SK-N-SH treated with all-trans-retinoic acid at 6 μM for 48 hours (cell line): ENCODE measurements at regions not wholly inside any gene's neighbourhood (a gene's known extent, or its start where the extent isn't known, plus 50 kb on each side); places are given as distances from the start of the nearest gene placed in this dataset.

Source experiments
- ATAC-seq: fragments of 200-7000 bp; cut with Tn5 transposase; 3 replicates; pipeline ENCODE4 v1.9.1; 2020; ENCODE audit warnings: mild to moderate bottlenecking, moderate library complexity
- ARNTL ChIP-seq: fragments of 450-650 bp; formaldehyde crosslinking; IDR thresholded peaks from 2 replicates; pipeline ENCODE4 v1.5.0; 2020; ENCODE audit warnings: low read depth, mild to moderate bottlenecking, moderate library complexity, borderline replicate concordance
- CREB5 ChIP-seq: fragments of 250-450 bp; sonication (Bioruptor Pico); IDR thresholded peaks from 2 replicates; pipeline ENCODE4 v1.5.1; 2020; ENCODE audit warnings: low read depth, mild to moderate bottlenecking, moderate library complexity
- ESRRG ChIP-seq: fragments of 250-450 bp; sonication (Bioruptor Pico); IDR thresholded peaks from 2 replicates; pipeline ENCODE4 v1.6.1; 2021; ENCODE audit warnings: mild to moderate bottlenecking
- GLIS3 ChIP-seq: fragments of 250-450 bp; sonication (Bioruptor Pico); IDR thresholded peaks from 2 replicates; pipeline ENCODE4 v1.5.0; 2020; ENCODE audit warnings: mild to moderate bottlenecking, moderate library complexity
- ISL1 ChIP-seq: fragments of 250-450 bp; sonication (Bioruptor Pico); IDR thresholded peaks from 2 replicates; pipeline ENCODE4 v2.1.2; 2022; ENCODE audit warnings: mild to moderate bottlenecking, moderate library complexity
- OSR1 ChIP-seq: fragments of 250-450 bp; sonication (Bioruptor Pico); IDR thresholded peaks from 2 replicates; pipeline ENCODE4 v1.8.0; 2022; ENCODE audit warnings: moderate library complexity, mild to moderate bottlenecking, inconsistent platforms
- PATZ1 ChIP-seq: fragments of 250-450 bp; sonication (Bioruptor Pico); IDR thresholded peaks from 2 replicates; pipeline ENCODE4 v1.8.0; 2020; ENCODE audit warnings: mild to moderate bottlenecking, moderate library complexity, borderline replicate concordance
- POU6F1 ChIP-seq: fragments of 250-450 bp; sonication (Bioruptor Pico); IDR thresholded peaks from 2 replicates; pipeline ENCODE4 v1.8.0; 2021; ENCODE audit warnings: low read depth, mild to moderate bottlenecking, moderate library complexity, borderline replicate concordance
- PPARA ChIP-seq: fragments of 250-450 bp; sonication (Bioruptor Pico); IDR thresholded peaks from 2 replicates; pipeline ENCODE4 v1.5.0; 2020; ENCODE audit warnings: mild to moderate bottlenecking, borderline replicate concordance
- RARB ChIP-seq: fragments of 250-450 bp; sonication (Bioruptor Pico); IDR thresholded peaks from 2 replicates; pipeline ENCODE4 v1.8.0; 2021; ENCODE audit warnings: mild to moderate bottlenecking, moderate library complexity
- SNAI2 ChIP-seq: fragments of 250-450 bp; sonication (Bioruptor Pico); IDR thresholded peaks from 2 replicates; pipeline ENCODE4 v1.5.0; 2020; ENCODE audit warnings: mild to moderate bottlenecking, moderate library complexity
- TCF4 ChIP-seq: fragments of 250-450 bp; sonication (Bioruptor Pico); IDR thresholded peaks from 2 replicates; pipeline ENCODE4 v1.8.0; 2021; ENCODE audit warnings: mild to moderate bottlenecking, moderate library complexity, borderline replicate concordance
- TSHZ2 ChIP-seq: fragments of 250-450 bp; sonication (Bioruptor Pico); IDR thresholded peaks from 2 replicates; pipeline ENCODE4 v1.5.0; 2020; ENCODE audit warnings: mild to moderate bottlenecking, moderate library complexity
- ZC3H10 ChIP-seq: fragments of 250-450 bp; sonication (Bioruptor Pico); IDR thresholded peaks from 2 replicates; pipeline ENCODE4 v1.5.1; 2021; ENCODE audit warnings: mild to moderate bottlenecking, moderate library complexity
- ZFP3 ChIP-seq: fragments of 250-450 bp; sonication (Bioruptor Pico); IDR thresholded peaks from 2 replicates; pipeline ENCODE4 v1.5.0; 2020; ENCODE audit warnings: mild to moderate bottlenecking, moderate library complexity
- ZFP30 ChIP-seq: fragments of 450-650 bp; formaldehyde crosslinking; IDR thresholded peaks from 2 replicates; pipeline ENCODE4 v1.5.0; 2022; ENCODE audit warnings: mild to moderate bottlenecking, moderate library complexity
- ZNF565 ChIP-seq: fragments of 450-650 bp; formaldehyde crosslinking; conservative IDR thresholded peaks from 2 replicates; pipeline ENCODE4 v1.5.0; 2020; ENCODE audit warnings: low read depth, mild to moderate bottlenecking, moderate library complexity
- ZNF70 ChIP-seq: fragments of 450-650 bp; formaldehyde crosslinking; IDR thresholded peaks from 2 replicates; pipeline ENCODE4 v1.5.0; 2020; ENCODE audit warnings: mild to moderate bottlenecking, moderate library complexity
- ZNF8 ChIP-seq: fragments of 450-650 bp; formaldehyde crosslinking; IDR thresholded peaks from 2 replicates; pipeline ENCODE4 v1.5.0; 2020; ENCODE audit warnings: mild to moderate bottlenecking, moderate library complexity

- ATAC-seq: no peak
- TF ChIP-seq TSHZ2 (CRISPR knock-in tag) (no peak), PPARA (CRISPR knock-in tag) (no peak), SNAI2 (no peak), PATZ1 (CRISPR knock-in tag) (no peak), OSR1 (no peak)
These were observed 258.0 kb downstream of the GLI2 start for GRCh38 chr2:120993661-120994060.

GRCh38 chr2:120994301-120994995 lies 258.8 kb downstream of the GLI2 start:
- TF ChIP-seq ZFP3 (no peak), ZNF565 (no peak), ZC3H10 (CRISPR knock-in tag) (no peak), TSHZ2 (CRISPR knock-in tag) (no peak), CREB5 (CRISPR knock-in tag) (no peak), ZFP30 (no peak), OSR1 (no peak), GLIS3 (no peak), RARB (CRISPR knock-in tag) (no peak), ZNF8 (no peak), ARNTL (no peak), TCF4 (CRISPR knock-in tag) (no peak), ESRRG (no peak), PPARA (CRISPR knock-in tag) (no peak), SNAI2 (no peak), POU6F1 (CRISPR knock-in tag) (no peak)
- TF ChIP-seq, all 23 proteins: peak for 0
- no peak for ATAC-seq

- no peak for ATAC-seq
- no peak for TF ChIP-seq ZNF70
These were observed 259.5 kb downstream of the GLI2 start for GRCh38 chr2:120995152-120995551.

GRCh38 chr2:120995656-120996190 lies 260.1 kb downstream of the GLI2 start:
- no peak for ATAC-seq
- TF ChIP-seq POU6F1 (CRISPR knock-in tag) (no peak), ISL1 (CRISPR knock-in tag) (no peak), ARNTL (no peak), ZFP30 (no peak)
